Progenitor cell of endocrine pancreas (in vitro differentiated cells): ENCODE measurements at regions not wholly inside any gene's neighbourhood (a gene's known extent, or its start where the extent isn't known, plus 50 kb on each side); places are given as distances from the start of the nearest gene placed in this dataset.
A peak's percentile ranks its signal among the peaks of the same experiment; 100 is the strongest.
"Not testable (repeated sequence)": the region's sequence is repeated elsewhere in the genome, so short reads cannot be mapped to it uniquely, and the experiment has no call there.

Source experiments
- DNase-seq: peaks from one replicate; pipeline ENCODE4 v3.0.0; 2021; ENCODE audit warnings: low spot score; ENCODE audit not compliant: unreplicated experiment
- H3K27ac Mint-ChIP-seq: 2 replicates; pipeline ENCODE4 v1.8.0; 2021; ENCODE audit warnings: mild to moderate bottlenecking, moderate library complexity, mixed read lengths
- H3K27me3 Mint-ChIP-seq: 2 replicates; pipeline ENCODE4 v1.8.0; 2021; ENCODE audit warnings: mixed read lengths
- H3K36me3 Mint-ChIP-seq: 2 replicates; pipeline ENCODE4 v1.8.0; 2022; ENCODE audit warnings: mixed read lengths; ENCODE audit not compliant: insufficient read depth
- H3K4me1 Mint-ChIP-seq: 2 replicates; pipeline ENCODE4 v1.8.0; 2021; ENCODE audit warnings: low read depth, mixed read lengths
- H3K4me3 Mint-ChIP-seq: 2 replicates; pipeline ENCODE4 v1.8.0; 2021; ENCODE audit warnings: low read depth, mild to moderate bottlenecking, moderate library complexity, mixed read lengths
- H3K9me3 Mint-ChIP-seq: 2 replicates; pipeline ENCODE4 v1.8.0; 2021; ENCODE audit warnings: low read depth, mixed read lengths
- CTCF ChIP-seq: fragments of 200-600 bp; sonication (generic); IDR thresholded peaks from one replicate; pipeline ENCODE4 v1.5.0; 2021; ENCODE audit warnings: antibody characterized with exemption, mild to moderate bottlenecking; ENCODE audit not compliant: unreplicated experiment

DNA sequence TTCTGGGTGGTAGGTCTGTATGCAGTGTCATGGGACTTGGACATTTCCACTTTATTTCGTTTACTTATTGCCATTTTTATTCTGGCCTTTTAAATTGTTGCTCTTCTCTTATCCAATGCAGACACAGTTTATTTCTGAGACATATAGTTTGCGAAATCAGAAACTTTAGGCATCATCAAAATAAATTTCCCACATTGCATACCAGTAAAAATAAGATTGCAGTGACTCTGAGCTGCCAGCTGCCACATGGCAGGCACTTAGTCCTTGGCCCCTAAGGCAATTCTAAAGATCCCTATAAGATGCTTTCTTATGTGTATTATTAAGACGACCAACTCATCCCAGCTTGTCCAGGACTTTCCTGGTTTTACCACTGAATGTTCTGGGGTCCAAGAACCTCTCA lies 81.8 kb upstream of the ANKRD1 start:
- no peaks in the 10 kb centered on the region for H3K27me3 Mint-ChIP-seq
- no peak overlapping the region for H3K4me3 Mint-ChIP-seq
- peaks cover 2% of the 10 kb centered on the region for H3K4me1 Mint-ChIP-seq
- no peak for TF ChIP-seq CTCF
- DNase-seq, result no peak
- H3K9me3 Mint-ChIP-seq, result no peaks in the 10 kb centered on the region
- H3K36me3 Mint-ChIP-seq, result no peaks in the 10 kb centered on the region
- H3K27ac Mint-ChIP-seq, result no peak overlapping the region

DNA sequence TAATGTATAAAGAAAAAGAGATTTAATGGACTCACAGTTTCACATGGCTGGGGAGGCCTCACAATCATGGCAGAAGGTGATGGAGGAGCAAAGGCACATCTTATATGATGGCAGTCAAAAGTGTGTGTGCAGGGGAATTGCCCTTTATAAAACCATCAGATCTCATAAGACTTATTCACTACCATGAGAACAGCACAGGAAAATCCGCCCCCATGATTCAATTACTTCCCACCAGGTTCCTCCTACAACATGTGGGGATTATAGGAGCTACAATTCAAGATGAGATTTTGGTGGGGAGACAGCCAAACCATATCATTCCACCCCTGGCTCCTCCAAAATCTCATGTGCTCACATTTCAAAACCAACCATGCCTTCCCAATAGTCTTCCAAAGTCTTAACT lies 82.5 kb upstream of the ANKRD1 start:
- not testable (repeated sequence) for H3K9me3 Mint-ChIP-seq, H3K4me1 Mint-ChIP-seq, H3K27me3 Mint-ChIP-seq, H3K4me3 Mint-ChIP-seq, DNase-seq, H3K36me3 Mint-ChIP-seq, H3K27ac Mint-ChIP-seq

GRCh38 chr10:91005276-91005675 lies 84.4 kb upstream of the ANKRD1 start:
- H3K4me3 Mint-ChIP-seq, H3K4me1 Mint-ChIP-seq, H3K27ac Mint-ChIP-seq, H3K9me3 Mint-ChIP-seq, DNase-seq, H3K27me3 Mint-ChIP-seq, H3K36me3 Mint-ChIP-seq: not testable (repeated sequence)

GRCh38 chr10:91006001-91006751 lies 85.3 kb upstream of the ANKRD1 start:
- Mint-ChIP-seq H3K4me3 (no peak overlapping the region), H3K27ac (no peak overlapping the region), H3K36me3 (no peaks in the 10 kb centered on the region), H3K27me3 (no peaks in the 10 kb centered on the region), H3K9me3 (no peaks in the 10 kb centered on the region), H3K4me1 (peaks cover 2% of the 10 kb centered on the region)
- TF ChIP-seq CTCF, result peak; percentile 85
- DNase-seq, result peak; percentile 26

GRCh38 chr10:91006752-91007346 lies 86.0 kb upstream of the ANKRD1 start:
- peaks cover 2% of the 10 kb centered on the region for H3K4me1 Mint-ChIP-seq
- TF ChIP-seq CTCF, result no peak
- H3K27ac Mint-ChIP-seq, result no peak overlapping the region
- DNase-seq, result no peak
- no peak overlapping the region for H3K4me3 Mint-ChIP-seq
- no peaks in the 10 kb centered on the region for H3K9me3 Mint-ChIP-seq
- H3K27me3 Mint-ChIP-seq, result no peaks in the 10 kb centered on the region
- H3K36me3 Mint-ChIP-seq, result no peaks in the 10 kb centered on the region

GRCh38 chr10:91007655-91008054 lies 86.8 kb upstream of the ANKRD1 start:
- no peaks in the 10 kb centered on the region for H3K27me3 Mint-ChIP-seq
- H3K4me1 Mint-ChIP-seq, result peaks cover 2% of the 10 kb centered on the region
- no peaks in the 10 kb centered on the region for H3K36me3 Mint-ChIP-seq
- H3K9me3 Mint-ChIP-seq, result no peaks in the 10 kb centered on the region
- H3K4me3 Mint-ChIP-seq, result no peak overlapping the region
- DNase-seq, result no peak
- no peak overlapping the region for H3K27ac Mint-ChIP-seq
- TF ChIP-seq CTCF, result no peak
